WI38 (cell line): ENCODE measurements at regions not wholly inside any gene's neighbourhood (a gene's known extent, or its start where the extent isn't known, plus 50 kb on each side); places are given as distances from the start of the nearest gene placed in this dataset.
A peak's percentile ranks its signal among the peaks of the same experiment; 100 is the strongest.

Experiments
- H3K4me3 ChIP-seq: 2 replicates; pipeline ENCODE4 v1.5.1; 2011; ENCODE audit warnings: low read depth, mild to moderate bottlenecking, control low read depth, low read length
- TF ChIP-seq, protein P1 (sequence below): IDR thresholded peaks from 2 replicates; pipeline ENCODE4 v1.5.1; 2012; ENCODE audit warnings: low read depth, mild to moderate bottlenecking, control low read depth, low read length

DNA sequence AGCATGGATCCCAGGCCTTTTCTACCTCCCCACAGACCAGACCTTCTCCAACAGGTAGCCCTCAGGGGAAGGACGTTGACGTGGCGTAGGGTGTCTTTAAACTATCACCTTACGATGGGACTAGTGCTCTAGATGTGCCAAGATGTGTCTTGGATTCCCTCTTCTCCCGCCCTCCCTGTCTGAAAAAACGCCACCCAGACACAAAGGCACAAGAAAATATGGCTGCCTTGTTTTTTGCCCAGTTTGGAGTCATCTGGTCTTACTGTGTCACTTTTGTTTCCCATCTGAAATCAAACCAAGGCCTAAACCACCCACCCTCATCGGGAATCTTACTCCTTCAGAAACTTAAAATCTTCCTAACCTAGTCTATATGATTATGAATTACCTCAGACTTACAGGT lies 235.4 kb downstream of the OR13H1 start:
- no peak overlapping the region; the same call in 1 of the 2 replicates for H3K4me3 ChIP-seq
- TF ChIP-seq, protein P1, sequence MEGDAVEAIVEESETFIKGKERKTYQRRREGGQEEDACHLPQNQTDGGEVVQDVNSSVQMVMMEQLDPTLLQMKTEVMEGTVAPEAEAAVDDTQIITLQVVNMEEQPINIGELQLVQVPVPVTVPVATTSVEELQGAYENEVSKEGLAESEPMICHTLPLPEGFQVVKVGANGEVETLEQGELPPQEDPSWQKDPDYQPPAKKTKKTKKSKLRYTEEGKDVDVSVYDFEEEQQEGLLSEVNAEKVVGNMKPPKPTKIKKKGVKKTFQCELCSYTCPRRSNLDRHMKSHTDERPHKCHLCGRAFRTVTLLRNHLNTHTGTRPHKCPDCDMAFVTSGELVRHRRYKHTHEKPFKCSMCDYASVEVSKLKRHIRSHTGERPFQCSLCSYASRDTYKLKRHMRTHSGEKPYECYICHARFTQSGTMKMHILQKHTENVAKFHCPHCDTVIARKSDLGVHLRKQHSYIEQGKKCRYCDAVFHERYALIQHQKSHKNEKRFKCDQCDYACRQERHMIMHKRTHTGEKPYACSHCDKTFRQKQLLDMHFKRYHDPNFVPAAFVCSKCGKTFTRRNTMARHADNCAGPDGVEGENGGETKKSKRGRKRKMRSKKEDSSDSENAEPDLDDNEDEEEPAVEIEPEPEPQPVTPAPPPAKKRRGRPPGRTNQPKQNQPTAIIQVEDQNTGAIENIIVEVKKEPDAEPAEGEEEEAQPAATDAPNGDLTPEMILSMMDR: no peak

DNA sequence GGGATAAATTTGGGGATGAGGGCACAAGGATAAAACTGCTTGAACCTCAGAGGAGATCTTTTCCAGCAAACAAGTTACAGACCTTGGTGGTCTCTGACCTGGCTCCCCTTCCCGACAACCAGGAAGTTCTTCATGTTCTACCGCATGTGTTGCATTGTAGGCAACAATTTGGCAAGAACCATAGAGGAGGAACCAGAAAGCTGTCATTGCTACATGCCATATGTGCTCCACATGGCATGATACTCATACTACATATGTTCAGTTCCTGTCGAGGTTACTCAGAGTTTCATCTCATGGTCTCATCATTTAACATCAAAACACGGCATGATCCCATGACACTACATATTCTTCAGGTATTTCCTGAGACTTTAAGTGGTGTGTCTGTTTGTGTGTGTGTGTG lies 235.9 kb downstream of the OR13H1 start:
- no peak overlapping the region for H3K4me3 ChIP-seq
- TF ChIP-seq, protein P1: no peak

DNA sequence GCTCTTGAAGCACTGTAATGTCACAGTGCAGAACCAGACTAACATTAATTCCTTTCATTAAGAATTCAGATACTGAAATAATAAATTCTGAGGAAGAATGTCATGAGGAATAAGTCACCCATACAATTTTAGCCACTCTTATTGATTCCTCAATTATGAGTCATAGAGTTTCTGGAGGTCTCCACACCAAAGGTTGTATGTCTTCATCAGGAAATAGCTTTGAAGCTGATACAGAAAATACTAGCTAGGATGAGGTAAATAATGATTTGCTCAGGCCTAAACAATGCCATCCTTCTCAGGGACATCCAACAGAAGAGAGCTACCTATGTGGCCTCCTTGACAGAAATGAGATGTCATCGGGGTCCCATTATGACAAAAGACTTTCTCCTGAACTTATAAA lies 238.8 kb downstream of the OR13H1 start:
- H3K4me3 ChIP-seq: no peak overlapping the region
- TF ChIP-seq, protein P1: no peak

DNA sequence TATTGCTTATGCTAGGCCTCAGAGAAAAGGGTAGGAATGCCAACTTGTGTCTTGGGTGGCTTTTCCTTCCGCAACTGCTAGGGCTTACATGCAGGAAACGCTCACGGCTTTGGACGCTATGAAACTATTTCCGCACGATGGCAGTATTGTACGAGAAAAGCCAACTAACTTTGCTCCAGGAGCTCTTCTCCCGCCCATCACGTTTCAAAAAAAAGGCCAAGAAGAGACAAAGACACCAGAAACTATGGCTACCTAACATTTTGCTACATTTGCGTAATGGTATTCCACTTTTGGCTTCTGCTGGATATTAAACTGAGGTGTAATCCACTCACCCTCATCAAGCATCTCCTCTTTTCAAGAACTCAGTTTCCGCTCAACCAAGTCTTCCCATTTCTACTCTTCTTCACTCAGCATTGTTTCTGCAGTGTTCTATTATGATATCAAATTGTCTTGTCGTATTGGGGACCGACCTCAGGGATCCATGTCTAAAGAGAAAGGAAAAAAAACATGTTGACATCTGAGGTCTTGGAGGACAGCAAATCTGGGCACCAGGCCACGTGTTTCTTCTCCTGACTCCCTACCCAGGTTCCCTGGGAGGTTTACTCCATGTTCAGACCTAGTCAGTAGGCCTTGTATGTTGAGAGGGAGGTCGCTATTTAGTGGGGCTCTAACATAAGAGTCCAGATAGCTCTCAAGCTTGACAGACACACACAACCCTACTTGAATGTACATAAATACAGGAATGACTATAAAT lies 239.4 kb upstream of the STK26 start:
- H3K4me3 ChIP-seq: peak overlapping the region; percentile 47
- TF ChIP-seq, protein P1: peak; percentile 27

DNA sequence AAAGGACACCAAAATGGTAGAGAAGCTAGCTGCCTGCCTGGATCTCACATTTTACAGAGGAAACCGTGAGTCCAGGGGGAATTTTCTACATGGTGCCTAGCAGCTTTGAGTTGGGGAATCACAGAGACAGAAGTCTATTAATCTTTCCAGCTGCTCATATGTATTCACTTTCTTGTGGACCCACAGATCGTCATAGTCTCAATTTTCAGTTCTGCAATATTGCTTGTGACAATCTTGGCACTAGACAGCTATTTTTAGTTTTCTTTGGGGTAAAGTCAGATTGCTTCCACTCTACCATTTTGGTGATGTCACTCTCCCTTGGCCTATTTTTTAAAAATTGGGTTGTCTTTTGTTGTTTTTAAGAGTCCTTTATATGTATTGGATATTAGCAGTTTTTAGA lies 233.4 kb upstream of the STK26 start:
- no peak overlapping the region for H3K4me3 ChIP-seq
- TF ChIP-seq, protein P1: no peak

DNA sequence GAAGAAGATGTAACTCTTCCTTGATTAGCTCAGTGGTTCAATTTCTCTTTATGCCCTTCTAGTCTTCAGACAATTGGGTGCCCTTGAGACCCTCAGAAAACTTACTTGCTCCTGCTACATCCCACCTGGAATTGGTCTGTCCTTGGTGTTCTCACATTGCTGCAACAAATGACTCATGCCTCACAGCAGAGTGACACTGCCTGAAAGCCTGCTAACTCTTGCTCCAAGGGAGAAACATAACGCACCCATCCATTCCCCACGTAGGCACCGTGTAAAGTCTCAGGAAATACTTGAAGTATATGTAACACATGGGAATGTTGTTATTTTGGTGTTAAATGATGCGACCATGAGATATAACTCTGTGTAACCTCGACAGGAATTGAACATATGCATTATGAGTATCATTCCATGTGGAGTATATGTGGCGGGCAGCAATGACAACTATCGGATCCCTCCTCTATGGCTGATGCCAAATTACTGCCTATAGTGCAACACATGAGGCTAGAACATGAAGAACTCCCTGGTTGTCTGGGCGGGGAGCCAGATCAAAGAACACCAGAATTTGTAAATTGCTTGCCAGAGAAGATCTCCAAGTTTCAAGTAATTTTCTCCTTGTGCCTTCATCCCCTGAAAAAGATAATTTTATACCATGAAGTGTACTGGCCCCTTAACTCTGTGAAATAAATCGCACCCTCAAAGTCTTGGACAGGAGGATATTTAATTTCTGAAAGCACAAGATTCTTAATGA lies 231.3 kb upstream of the STK26 start:
- peak overlapping the region; percentile 45 for H3K4me3 ChIP-seq
- TF ChIP-seq, protein P1: no peak

DNA sequence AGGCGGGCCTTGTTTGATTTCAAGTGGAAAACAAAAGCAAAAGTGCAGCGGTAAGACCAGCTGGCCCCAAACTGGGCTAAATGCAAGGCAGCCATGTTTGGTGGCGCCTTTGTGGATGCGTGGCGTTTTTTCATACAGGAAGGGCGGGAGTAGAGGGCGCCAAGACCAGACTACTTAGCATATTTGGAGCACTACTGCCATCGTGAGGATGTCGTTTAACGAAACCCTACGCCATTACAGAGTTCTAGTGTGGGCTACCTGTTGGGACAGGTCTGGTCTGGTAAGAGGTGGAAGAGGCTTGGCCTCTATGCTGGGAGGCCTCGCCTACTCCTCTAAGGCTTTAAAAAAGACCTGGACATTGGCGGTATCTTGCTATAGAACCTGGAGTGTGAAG lies 230.7 kb upstream of the STK26 start:
- peak overlapping the region; percentile 55 for H3K4me3 ChIP-seq
- TF ChIP-seq, protein P1: peak; percentile 25; the same call in 1 of the 2 replicates
